Mesothelial cell of epicardium (in vitro differentiated cells): ENCODE measurements at regions not wholly inside any gene's neighbourhood (a gene's known extent, or its start where the extent isn't known, plus 50 kb on each side); places are given as distances from the start of the nearest gene placed in this dataset.

ENCODE experiments used
- DNase-seq, 2 experiments: peaks; one replicate each; pipeline ENCODE4 v3.0.0; 2021; ENCODE audit warnings: low spot score in 2 of 2; ENCODE audit not compliant: unreplicated experiment in 2 of 2
- H3K27ac Mint-ChIP-seq: 2 replicates; pipeline ENCODE4 v1.8.0; 2021; ENCODE audit warnings: mixed read lengths
- H3K27me3 Mint-ChIP-seq: 2 replicates; pipeline ENCODE4 v1.8.0; 2021; ENCODE audit warnings: low read depth, mixed read lengths
- H3K36me3 Mint-ChIP-seq: 2 replicates; pipeline ENCODE4 v1.8.0; 2021; ENCODE audit warnings: mixed read lengths
- H3K4me1 Mint-ChIP-seq: 2 replicates; pipeline ENCODE4 v1.8.0; 2021; ENCODE audit warnings: mixed read lengths
- H3K4me3 Mint-ChIP-seq: 2 replicates; pipeline ENCODE4 v1.8.0; 2021; ENCODE audit warnings: mild to moderate bottlenecking, moderate library complexity, mixed read lengths
- H3K9me3 Mint-ChIP-seq: 2 replicates; pipeline ENCODE4 v1.8.0; 2021; ENCODE audit warnings: mixed read lengths
- TF ChIP-seq, protein P1 (sequence below): fragments of 200-600 bp; sonication (generic); IDR thresholded peaks from one replicate; pipeline ENCODE4 v1.5.0; 2021; ENCODE audit warnings: antibody characterized with exemption; ENCODE audit not compliant: unreplicated experiment

DNA sequence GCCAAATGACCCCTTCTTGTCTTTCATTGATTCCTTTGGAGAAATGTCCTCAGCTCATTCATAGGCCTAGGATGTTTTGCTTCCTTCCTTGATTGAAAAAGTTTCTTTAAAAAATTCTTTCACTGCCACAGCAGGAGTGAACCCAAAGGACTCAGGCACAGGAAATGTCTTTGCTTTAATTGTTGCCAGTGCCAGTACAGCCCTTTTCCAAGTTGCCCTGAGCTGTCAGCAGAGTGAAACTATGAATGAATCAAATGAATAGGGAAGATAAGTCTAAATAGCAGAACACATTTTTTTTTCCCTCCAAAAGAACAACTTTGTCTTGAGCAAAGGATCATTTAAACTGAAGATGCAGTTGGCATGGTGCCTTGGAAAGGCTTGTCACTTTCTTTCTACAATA, 63.8 kb upstream of the SLC4A4 start:
- H3K27ac Mint-ChIP-seq, result no peak overlapping the region
- TF ChIP-seq, protein P1, sequence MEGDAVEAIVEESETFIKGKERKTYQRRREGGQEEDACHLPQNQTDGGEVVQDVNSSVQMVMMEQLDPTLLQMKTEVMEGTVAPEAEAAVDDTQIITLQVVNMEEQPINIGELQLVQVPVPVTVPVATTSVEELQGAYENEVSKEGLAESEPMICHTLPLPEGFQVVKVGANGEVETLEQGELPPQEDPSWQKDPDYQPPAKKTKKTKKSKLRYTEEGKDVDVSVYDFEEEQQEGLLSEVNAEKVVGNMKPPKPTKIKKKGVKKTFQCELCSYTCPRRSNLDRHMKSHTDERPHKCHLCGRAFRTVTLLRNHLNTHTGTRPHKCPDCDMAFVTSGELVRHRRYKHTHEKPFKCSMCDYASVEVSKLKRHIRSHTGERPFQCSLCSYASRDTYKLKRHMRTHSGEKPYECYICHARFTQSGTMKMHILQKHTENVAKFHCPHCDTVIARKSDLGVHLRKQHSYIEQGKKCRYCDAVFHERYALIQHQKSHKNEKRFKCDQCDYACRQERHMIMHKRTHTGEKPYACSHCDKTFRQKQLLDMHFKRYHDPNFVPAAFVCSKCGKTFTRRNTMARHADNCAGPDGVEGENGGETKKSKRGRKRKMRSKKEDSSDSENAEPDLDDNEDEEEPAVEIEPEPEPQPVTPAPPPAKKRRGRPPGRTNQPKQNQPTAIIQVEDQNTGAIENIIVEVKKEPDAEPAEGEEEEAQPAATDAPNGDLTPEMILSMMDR, result no peak
- H3K9me3 Mint-ChIP-seq, result peaks cover 4% of the 10 kb centered on the region
- no peaks in the 10 kb centered on the region for H3K36me3 Mint-ChIP-seq
- no peak overlapping the region for H3K4me3 Mint-ChIP-seq
- H3K27me3 Mint-ChIP-seq, result no peaks in the 10 kb centered on the region
- peaks cover 4% of the 10 kb centered on the region for H3K4me1 Mint-ChIP-seq
- no peak for DNase-seq

DNA sequence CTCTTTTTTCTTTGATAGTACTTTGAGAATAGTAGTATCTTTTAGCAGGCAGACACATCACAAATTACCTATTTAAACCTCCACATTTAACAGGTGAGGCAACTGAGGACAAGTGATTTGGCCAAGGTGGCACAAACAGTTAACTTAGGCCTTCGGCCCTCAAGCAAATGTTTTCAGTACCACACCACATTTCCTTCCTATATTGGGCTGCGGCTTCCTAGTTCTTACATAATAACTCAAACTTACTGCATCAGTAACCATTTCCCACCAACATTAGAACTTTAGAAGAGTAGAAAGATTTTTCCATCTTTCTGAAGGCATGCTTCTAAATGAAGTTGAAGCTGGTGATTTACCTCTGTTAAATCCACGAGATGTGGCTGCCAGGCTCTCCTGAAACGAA, 63.2 kb upstream of the SLC4A4 start:
- Mint-ChIP-seq H3K9me3 (peaks cover 4% of the 10 kb centered on the region), H3K27ac (no peak overlapping the region), H3K4me1 (peaks cover 8% of the 10 kb centered on the region), H3K27me3 (no peaks in the 10 kb centered on the region), H3K36me3 (no peaks in the 10 kb centered on the region), H3K4me3 (no peak overlapping the region)
- TF ChIP-seq, protein P1, result no peak
- no peak for DNase-seq

DNA sequence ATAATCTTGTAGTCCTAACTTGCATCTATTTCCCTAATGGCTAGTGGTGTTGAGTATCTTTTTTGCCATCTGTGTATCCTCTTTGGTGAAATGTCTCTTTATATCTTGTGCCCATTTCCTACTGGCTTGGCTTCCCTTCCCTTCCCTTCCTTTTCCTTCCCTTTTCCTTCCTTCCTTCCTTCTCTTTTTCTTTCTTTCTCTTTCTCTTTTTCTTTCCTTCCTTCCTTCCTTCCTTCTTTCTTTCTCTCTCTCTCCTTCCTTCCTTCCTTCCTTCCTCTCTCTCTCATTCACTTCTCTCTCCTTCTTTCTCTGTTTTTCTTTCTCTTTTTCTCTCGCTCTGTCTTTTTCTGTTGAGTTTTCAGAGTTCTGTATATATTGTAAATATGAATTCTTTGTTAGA, 61.5 kb upstream of the SLC4A4 start:
- Mint-ChIP-seq H3K9me3 (no peaks in the 10 kb centered on the region), H3K4me1 (peaks cover 8% of the 10 kb centered on the region), H3K27ac (no peak overlapping the region), H3K4me3 (no peak overlapping the region), H3K36me3 (no peaks in the 10 kb centered on the region), H3K27me3 (no peaks in the 10 kb centered on the region)
- TF ChIP-seq, protein P1, result no peak
- DNase-seq, result no peak

DNA sequence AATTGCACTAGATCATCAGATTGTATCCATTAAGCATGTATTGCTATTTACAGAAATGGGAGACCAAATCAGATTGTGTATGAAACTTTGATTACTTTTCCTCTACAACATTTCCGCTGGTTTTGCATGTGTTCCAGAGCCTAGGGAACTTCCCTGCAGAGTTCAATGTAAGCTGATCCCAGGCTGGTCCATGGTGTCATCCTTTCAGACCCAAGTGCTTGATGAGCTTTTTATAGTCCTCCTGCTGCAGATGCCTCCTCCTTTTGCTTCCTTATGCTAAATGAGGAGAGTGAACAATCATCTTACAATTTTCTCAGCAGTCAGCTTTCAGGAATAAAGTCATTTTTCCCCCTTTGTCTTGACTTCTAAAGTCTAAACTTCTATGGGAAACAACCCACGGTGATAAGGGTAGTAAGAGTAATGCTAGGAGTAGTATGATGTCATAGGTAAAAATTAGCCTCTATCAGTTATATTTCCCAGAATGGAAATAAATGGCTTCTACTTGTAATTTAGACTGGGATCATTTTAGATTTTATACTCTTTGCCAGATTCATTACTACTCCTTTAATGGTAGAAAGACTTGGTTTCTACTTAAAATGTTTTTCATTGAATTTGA, 55.1 kb upstream of the SLC4A4 start:
- TF ChIP-seq, protein P1, result no peak
- no peak for DNase-seq
- Mint-ChIP-seq H3K4me3 (no peak overlapping the region), H3K4me1 (peaks cover 4% of the 10 kb centered on the region), H3K27me3 (no peaks in the 10 kb centered on the region), H3K27ac (no peak overlapping the region), H3K9me3 (no peaks in the 10 kb centered on the region), H3K36me3 (no peaks in the 10 kb centered on the region)

DNA sequence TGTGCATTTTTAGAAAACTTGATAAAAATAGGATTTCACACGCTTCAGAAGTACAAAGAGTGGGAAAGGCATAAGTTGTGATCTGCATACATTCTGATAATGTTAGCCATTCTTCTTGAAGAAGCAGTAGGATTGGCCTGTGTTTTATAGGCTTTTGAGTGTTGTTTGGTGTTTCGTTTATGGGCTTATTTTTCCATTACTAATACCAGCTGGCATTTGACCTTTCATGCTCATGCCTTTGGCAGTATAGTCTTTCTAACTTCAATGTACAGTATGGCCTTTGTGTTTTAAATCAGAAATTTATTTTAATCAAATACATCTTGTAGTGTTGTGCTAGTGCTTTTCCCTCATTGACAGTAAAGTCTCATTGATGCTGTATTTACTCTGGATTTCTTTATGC, 51.5 kb upstream of the SLC4A4 start:
- DNase-seq, result no peak
- TF ChIP-seq, protein P1, result no peak
- H3K36me3 Mint-ChIP-seq, result no peaks in the 10 kb centered on the region
- H3K27ac Mint-ChIP-seq, result no peak overlapping the region
- peaks cover 5% of the 10 kb centered on the region for H3K4me1 Mint-ChIP-seq
- H3K9me3 Mint-ChIP-seq, result no peaks in the 10 kb centered on the region
- no peak overlapping the region for H3K4me3 Mint-ChIP-seq
- H3K27me3 Mint-ChIP-seq, result no peaks in the 10 kb centered on the region

DNA sequence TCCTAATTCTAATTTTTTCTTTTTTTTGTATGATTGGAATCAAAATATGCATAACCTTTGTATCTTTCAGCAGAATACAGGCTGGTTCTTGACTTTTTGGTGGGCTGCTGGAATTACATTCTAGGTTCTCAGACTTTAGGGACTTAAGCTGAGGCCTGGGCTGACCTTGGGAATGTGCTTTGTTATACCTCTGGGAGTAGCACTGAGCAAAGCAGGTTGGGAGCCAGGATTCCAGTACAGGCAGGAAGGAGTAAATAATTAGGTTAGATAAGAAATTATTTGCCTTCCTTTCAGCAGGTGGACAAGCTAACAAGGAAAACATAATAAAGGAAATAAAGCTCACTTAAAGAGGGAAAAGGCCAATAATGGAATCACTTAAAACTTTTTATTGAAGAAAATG, 49.9 kb upstream of the SLC4A4 start:
- no peak overlapping the region for H3K27ac Mint-ChIP-seq

More for the DNA sequence above, 49.9 kb upstream of the SLC4A4 start:
- H3K36me3 Mint-ChIP-seq, result no peaks in the 10 kb centered on the region
- H3K9me3 Mint-ChIP-seq, result no peaks in the 10 kb centered on the region
- DNase-seq, result no peak
- H3K4me1 Mint-ChIP-seq, result peaks cover 9% of the 10 kb centered on the region
- TF ChIP-seq, protein P1, result no peak
- H3K27me3 Mint-ChIP-seq, result no peaks in the 10 kb centered on the region
- H3K4me3 Mint-ChIP-seq, result no peak overlapping the region
